ENCODE measurements at regions not wholly inside any gene's neighbourhood (a gene's known extent, or its start where the extent isn't known, plus 50 kb on each side); places are given as distances from the start of the nearest gene placed in this dataset.
A peak's percentile ranks its signal among the peaks of the same experiment; 100 is the strongest.

DNA sequence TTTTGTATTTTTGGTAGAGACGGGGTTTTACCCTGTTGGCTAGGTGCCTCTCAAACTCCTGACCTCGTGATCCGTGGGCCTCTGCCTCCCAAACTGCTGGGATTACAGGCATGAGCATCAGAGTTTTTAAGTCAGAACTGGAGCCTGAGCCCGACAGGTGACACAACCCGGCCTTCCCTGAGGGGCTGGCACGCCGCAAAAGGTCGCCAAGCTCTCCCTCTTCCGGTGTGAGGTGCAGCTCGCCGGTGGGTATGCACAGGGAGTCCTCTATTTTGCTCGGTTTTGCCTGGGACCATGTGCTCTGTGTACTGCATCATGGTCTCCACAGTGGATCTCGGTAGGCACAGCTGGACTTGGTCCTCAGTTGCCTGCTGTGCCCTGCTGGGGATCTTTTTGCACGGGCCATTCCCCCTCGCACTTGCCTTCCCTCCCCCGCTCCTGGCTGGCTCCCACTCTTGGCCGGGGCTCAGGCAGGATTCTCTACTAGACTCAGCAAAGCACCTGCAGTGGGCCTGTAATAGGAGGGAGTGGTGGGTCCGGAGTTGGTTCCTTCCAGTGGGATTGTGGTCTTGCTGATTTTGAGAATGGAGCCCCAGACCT lies 101.2 kb upstream of the KLF13 start:
- Histone ChIP-seq H3K4me1 (peaks cover 17% of the 10 kb centered on the region), H3K9me3 (no peaks in the 10 kb centered on the region), H3K27ac (no peak overlapping the region), H3K4me3 (no peak overlapping the region), H3K4me2 (no peak overlapping the region)
- ATAC-seq: no peak
- 93% methylated on average over 18 of the region's 18 CpGs for WGBS (ENCODE audit: missing lambda C conversion rate)
- DNase-seq (ENCODE audit: low read depth in 1 of 2, low spot score in 1 of 2): no peak
- POLR2A ChIA-PET: interaction anchor here (0.6 to 0.9 kb wide), 2 partner anchors 9 to 101 kb away, joined by 3 to 4 read pairs; partner anchors contain the start of gene KLF13
- CTCF ChIA-PET: interaction anchor here (1.2 to 2.3 kb wide), 7 partner anchors 10 to 265 kb away, joined by 3 to 10 read pairs (median 4); no protein-coding TSS in a partner anchor
- TF ChIP-seq, protein P1, sequence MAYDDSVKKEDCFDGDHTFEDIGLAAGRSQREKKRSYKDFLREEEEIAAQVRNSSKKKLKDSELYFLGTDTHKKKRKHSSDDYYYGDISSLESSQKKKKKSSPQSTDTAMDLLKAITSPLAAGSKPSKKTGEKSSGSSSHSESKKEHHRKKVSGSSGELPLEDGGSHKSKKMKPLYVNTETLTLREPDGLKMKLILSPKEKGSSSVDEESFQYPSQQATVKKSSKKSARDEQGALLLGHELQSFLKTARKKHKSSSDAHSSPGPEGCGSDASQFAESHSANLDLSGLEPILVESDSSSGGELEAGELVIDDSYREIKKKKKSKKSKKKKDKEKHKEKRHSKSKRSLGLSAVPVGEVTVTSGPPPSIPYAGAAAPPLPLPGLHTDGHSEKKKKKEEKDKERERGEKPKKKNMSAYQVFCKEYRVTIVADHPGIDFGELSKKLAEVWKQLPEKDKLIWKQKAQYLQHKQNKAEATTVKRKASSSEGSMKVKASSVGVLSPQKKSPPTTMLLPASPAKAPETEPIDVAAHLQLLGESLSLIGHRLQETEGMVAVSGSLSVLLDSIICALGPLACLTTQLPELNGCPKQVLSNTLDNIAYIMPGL (CRISPR knock-in tag; IDR thresholded peaks at IDR 0.05; ENCODE audit: borderline replicate concordance): no peak
- TF ChIP-seq FOXS1 (CRISPR knock-in tag; IDR thresholded peaks at IDR 0.05): no peak
- TF ChIP-seq EHMT2 (IDR thresholded peaks at IDR 0.05; ENCODE audit: low read depth): no peak
- no peak for TF ChIP-seq EHF (CRISPR knock-in tag; IDR thresholded peaks at IDR 0.05)
- TF ChIP-seq ZNF302 (CRISPR knock-in tag; IDR thresholded peaks at IDR 0.05): no peak
- no peak for TF ChIP-seq RARB (CRISPR knock-in tag; IDR thresholded peaks at IDR 0.05)
- no peak for TF ChIP-seq TP53 (CRISPR knock-in tag; IDR thresholded peaks at IDR 0.05)
- no peak for FAIRE-seq

DNA sequence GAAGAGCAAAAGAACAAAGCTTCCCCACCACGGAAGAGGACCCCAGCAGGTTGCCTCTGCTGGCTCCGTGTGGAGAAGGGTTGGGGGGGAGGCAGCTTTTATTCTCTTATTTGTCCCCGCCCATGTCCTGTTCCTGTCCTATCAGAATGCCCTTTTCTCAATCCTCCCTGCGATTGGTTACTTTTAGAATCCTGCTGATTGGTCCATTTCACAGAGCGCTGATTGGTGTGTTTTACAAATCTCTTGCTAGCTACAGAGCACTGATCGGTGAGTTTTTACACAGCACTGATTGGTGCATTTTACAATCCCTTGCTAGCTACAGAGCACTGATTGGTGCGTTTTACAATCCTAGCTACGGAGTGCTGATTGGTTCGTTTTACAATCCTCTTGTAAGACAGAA lies 100.6 kb upstream of the KLF13 start:
- Histone ChIP-seq H3K27ac (no peak overlapping the region), H3K4me2 (no peak overlapping the region), H3K4me1 (peaks cover 17% of the 10 kb centered on the region), H3K9me3 (no peaks in the 10 kb centered on the region), H3K4me3 (no peak overlapping the region)
- no peak for FAIRE-seq
- TF ChIP-seq ZC3H11A (IDR thresholded peaks at IDR 0.05) (no peak), NFE2L2 (conservative IDR thresholded peaks at IDR 0.05; ENCODE audit: low read length) (no peak), HOXB13 (CRISPR knock-in tag; IDR thresholded peaks at IDR 0.05; ENCODE audit: low read depth) (no peak), PHF8 (IDR thresholded peaks at IDR 0.05; ENCODE audit: borderline replicate concordance, low read depth) (no peak), MAFK (IDR thresholded peaks at IDR 0.05; ENCODE audit: partially characterized antibody) (no peak), E2F6 (IDR thresholded peaks at IDR 0.05; ENCODE audit: borderline replicate concordance, low read depth) (no peak), REST (IDR thresholded peaks at IDR 0.05) (no peak), KDM1A (IDR thresholded peaks at IDR 0.05; ENCODE audit: low read depth) (no peak), CHD2 (IDR thresholded peaks at IDR 0.05; ENCODE audit: low read length, partially characterized antibody) (no peak), HDAC2 (IDR thresholded peaks at IDR 0.05) (no peak), HEYL (CRISPR knock-in tag; IDR thresholded peaks at IDR 0.05) (no peak)
- TF ChIP-seq, protein P2, sequence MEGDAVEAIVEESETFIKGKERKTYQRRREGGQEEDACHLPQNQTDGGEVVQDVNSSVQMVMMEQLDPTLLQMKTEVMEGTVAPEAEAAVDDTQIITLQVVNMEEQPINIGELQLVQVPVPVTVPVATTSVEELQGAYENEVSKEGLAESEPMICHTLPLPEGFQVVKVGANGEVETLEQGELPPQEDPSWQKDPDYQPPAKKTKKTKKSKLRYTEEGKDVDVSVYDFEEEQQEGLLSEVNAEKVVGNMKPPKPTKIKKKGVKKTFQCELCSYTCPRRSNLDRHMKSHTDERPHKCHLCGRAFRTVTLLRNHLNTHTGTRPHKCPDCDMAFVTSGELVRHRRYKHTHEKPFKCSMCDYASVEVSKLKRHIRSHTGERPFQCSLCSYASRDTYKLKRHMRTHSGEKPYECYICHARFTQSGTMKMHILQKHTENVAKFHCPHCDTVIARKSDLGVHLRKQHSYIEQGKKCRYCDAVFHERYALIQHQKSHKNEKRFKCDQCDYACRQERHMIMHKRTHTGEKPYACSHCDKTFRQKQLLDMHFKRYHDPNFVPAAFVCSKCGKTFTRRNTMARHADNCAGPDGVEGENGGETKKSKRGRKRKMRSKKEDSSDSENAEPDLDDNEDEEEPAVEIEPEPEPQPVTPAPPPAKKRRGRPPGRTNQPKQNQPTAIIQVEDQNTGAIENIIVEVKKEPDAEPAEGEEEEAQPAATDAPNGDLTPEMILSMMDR (IDR thresholded peaks at IDR 0.05): no peak
- no peak for ATAC-seq
- CTCF ChIA-PET: interaction anchor here (1.1 to 2.3 kb wide), 7 partner anchors 10 to 265 kb away, joined by 3 to 10 read pairs (median 4); no protein-coding TSS in a partner anchor
- 86% methylated on average over 9 of the region's 9 CpGs for WGBS (ENCODE audit: missing lambda C conversion rate)
- DNase-seq (ENCODE audit: low read depth in 1 of 2, low spot score in 1 of 2): peak in 1 of 2 experiments; percentile 14
- POLR2A ChIA-PET: interaction anchor here (0.6 to 0.9 kb wide), 2 partner anchors 9 to 100 kb away, joined by 3 to 4 read pairs; partner anchors contain the start of gene KLF13

Measured in A549 (cell line).